HEK293 (cell line): ENCODE measurements at regions not wholly inside any gene's neighbourhood (a gene's known extent, or its start where the extent isn't known, plus 50 kb on each side); places are given as distances from the start of the nearest gene placed in this dataset.

Source experiments
- CTCF ChIA-PET: fragments of 350-600 bp; formaldehyde crosslinking; extraction: SDS; loops from one replicate; lab custom pipeline; 2021; ENCODE audit warnings: antibody characterized with exemption; lab: Yijun Ruan, JAX
- POLR2A ChIA-PET: fragments of 300-600 bp; formaldehyde crosslinking; extraction: SDS; loops from one replicate; lab custom pipeline; 2020; ENCODE audit warnings: antibody characterized with exemption, inconsistent platforms; lab: Yijun Ruan, JAX
- H3K27ac ChIP-seq: fragments of 200-500 bp; sonication (Bioruptor generic); 2 replicates; pipeline ENCODE4 v1.5.1; 2014; ENCODE audit warnings: low read depth, low read length, control low read depth, inconsistent platforms; ENCODE audit errors: extremely low read depth
- H3K36me3 ChIP-seq, 2 experiments: fragments of 200-500 bp in 1 of 2; sonication (Bioruptor generic) in 1 of 2; 1 replicate in 1 of 2; 2 replicates in 1 of 2; pipeline ENCODE4 v1.5.1; 2014 to 2017; ENCODE audit warnings: inconsistent platforms in 2 of 2, low read length in 2 of 2; ENCODE audit not compliant: control insufficient read depth in 2 of 2, insufficient read depth in 1 of 2
- H3K4me1 ChIP-seq: fragments of 200-500 bp; sonication (Bioruptor generic); 2 replicates; pipeline ENCODE4 v1.5.1; 2014; ENCODE audit warnings: mild to moderate bottlenecking, low read length, inconsistent platforms; ENCODE audit not compliant: control insufficient read depth, insufficient read depth
- H3K4me3 ChIP-seq: 2 replicates; pipeline ENCODE4 v1.5.1; 2011; ENCODE audit warnings: low read depth, mild to moderate bottlenecking, control low read depth, low read length, moderate library complexity
- H3K9me3 ChIP-seq: fragments of 200-500 bp; sonication (Bioruptor generic); 2 replicates; pipeline ENCODE4 v1.5.1; 2014; ENCODE audit warnings: low read depth, low read length, inconsistent platforms; ENCODE audit not compliant: control insufficient read depth, insufficient read depth
- BCL11B ChIP-seq: fragments of 450-650 bp; formaldehyde crosslinking; IDR thresholded peaks from 2 replicates; pipeline ENCODE4 v1.5.1; 2016; ENCODE audit warnings: low read depth, missing biosample characterization, missing genetic modification characterization
- GLI2 ChIP-seq: fragments of 450-650 bp; formaldehyde crosslinking; IDR thresholded peaks from 2 replicates; pipeline ENCODE4; 2017; ENCODE audit warnings: missing biosample characterization, missing genetic modification characterization, low read depth, borderline replicate concordance
- SP2 ChIP-seq: fragments of 450-650 bp; formaldehyde crosslinking; IDR thresholded peaks from 2 replicates; pipeline ENCODE4 v1.5.1; 2016; ENCODE audit warnings: missing biosample characterization, missing genetic modification characterization
- ZBTB10 ChIP-seq: fragments of 450-650 bp; formaldehyde crosslinking; IDR thresholded peaks from 2 replicates; pipeline ENCODE4 v1.5.1; 2016; ENCODE audit warnings: missing biosample characterization, missing genetic modification characterization
- ZBTB20 ChIP-seq: fragments of 450-650 bp; formaldehyde crosslinking; IDR thresholded peaks from 2 replicates; pipeline ENCODE4 v1.5.1; 2016; ENCODE audit warnings: missing biosample characterization, missing genetic modification characterization
- ZBTB26 ChIP-seq: fragments of 450-650 bp; formaldehyde crosslinking; optimal IDR thresholded peaks from 2 replicates; pipeline ENCODE3; 2016; ENCODE audit warnings: missing biosample characterization, mild to moderate bottlenecking, missing genetic modification characterization
- ZNF133 ChIP-seq: fragments of 450-650 bp; formaldehyde crosslinking; IDR thresholded peaks from 2 replicates; pipeline ENCODE4 v1.5.1; 2016; ENCODE audit warnings: missing biosample characterization, missing genetic modification characterization
- ZNF26 ChIP-seq: fragments of 450-650 bp; formaldehyde crosslinking; IDR thresholded peaks from 2 replicates; pipeline ENCODE4 v1.5.1; 2016; ENCODE audit warnings: missing biosample characterization, missing genetic modification characterization
- ZNF366 ChIP-seq: fragments of 450-650 bp; formaldehyde crosslinking; conservative IDR thresholded peaks from 2 replicates; pipeline ENCODE4 v1.5.1; 2016; ENCODE audit warnings: missing biosample characterization, missing genetic modification characterization
- ZNF48 ChIP-seq: fragments of 450-650 bp; formaldehyde crosslinking; IDR thresholded peaks from 2 replicates; pipeline ENCODE4 v1.5.1; 2016; ENCODE audit warnings: missing biosample characterization, missing genetic modification characterization
- ZNF623 ChIP-seq: fragments of 450-650 bp; formaldehyde crosslinking; IDR thresholded peaks from 2 replicates; pipeline ENCODE4 v1.5.1; 2016; ENCODE audit warnings: missing biosample characterization, missing genetic modification characterization
- ZNF701 ChIP-seq: fragments of 450-650 bp; formaldehyde crosslinking; IDR thresholded peaks from 2 replicates; pipeline ENCODE4 v1.5.1; 2016; ENCODE audit warnings: missing biosample characterization, missing genetic modification characterization
- ZNF837 ChIP-seq: fragments of 450-650 bp; formaldehyde crosslinking; IDR thresholded peaks from 2 replicates; pipeline ENCODE4 v1.5.1; 2016; ENCODE audit warnings: missing biosample characterization, missing genetic modification characterization
- ZNF843 ChIP-seq: fragments of 450-650 bp; formaldehyde crosslinking; IDR thresholded peaks from 2 replicates; pipeline ENCODE4 v1.5.1; 2016; ENCODE audit warnings: missing biosample characterization, missing genetic modification characterization
- ZSCAN18 ChIP-seq: fragments of 450-650 bp; formaldehyde crosslinking; IDR thresholded peaks from 2 replicates; pipeline ENCODE4 v1.5.1; 2016; ENCODE audit warnings: missing biosample characterization, missing genetic modification characterization
- ZXDB ChIP-seq: fragments of 450-650 bp; formaldehyde crosslinking; IDR thresholded peaks from 2 replicates; pipeline ENCODE4 v1.5.1; 2016; ENCODE audit warnings: missing biosample characterization, missing genetic modification characterization
- TF ChIP-seq, protein P1 (sequence below): fragments of 450-650 bp; formaldehyde crosslinking; IDR thresholded peaks from 2 replicates; pipeline ENCODE4 v1.5.1; 2017; ENCODE audit warnings: missing biosample characterization, missing genetic modification characterization
- TF ChIP-seq, protein P2 (sequence below): fragments of 450-650 bp; formaldehyde crosslinking; IDR thresholded peaks from 2 replicates; pipeline ENCODE4 v1.5.1; 2016; ENCODE audit warnings: missing biosample characterization, missing genetic modification characterization

DNA sequence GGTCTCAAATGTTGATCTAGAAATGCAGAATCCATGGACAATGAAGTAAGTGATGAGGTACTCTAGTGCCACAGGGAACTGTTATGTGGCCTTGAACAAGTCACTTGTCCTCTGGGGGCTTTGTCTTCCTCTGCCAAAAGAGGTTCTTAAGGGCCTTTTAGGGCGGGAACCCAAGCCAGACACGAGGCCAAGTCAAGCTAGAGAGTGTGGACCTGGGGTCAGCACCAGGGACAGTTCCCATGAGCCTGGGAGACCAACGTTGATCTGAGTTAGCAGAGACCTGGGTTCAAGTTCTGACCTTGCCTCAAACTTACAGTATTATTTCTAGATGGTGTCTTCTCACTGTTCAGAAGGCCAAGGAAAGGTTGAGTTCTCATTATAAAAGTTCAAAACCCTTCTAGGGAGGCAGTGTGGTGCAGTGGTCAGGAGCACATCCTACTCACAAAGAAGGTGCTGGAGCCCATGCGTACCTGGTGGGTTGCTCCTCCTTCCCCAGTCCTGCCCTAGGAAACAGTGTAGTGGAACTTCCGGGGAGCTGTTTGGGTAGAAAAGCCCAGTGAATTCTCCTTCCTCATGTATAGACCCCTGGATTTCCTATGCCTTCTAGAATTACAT, 121.5 kb downstream of the CHST1 start:
- TF ChIP-seq ZNF623 (tag by site-specific recombination) = no peak
- TF ChIP-seq ZSCAN18 (tag by site-specific recombination) = no peak
- no peak for TF ChIP-seq ZBTB26
- TF ChIP-seq, protein P1, sequence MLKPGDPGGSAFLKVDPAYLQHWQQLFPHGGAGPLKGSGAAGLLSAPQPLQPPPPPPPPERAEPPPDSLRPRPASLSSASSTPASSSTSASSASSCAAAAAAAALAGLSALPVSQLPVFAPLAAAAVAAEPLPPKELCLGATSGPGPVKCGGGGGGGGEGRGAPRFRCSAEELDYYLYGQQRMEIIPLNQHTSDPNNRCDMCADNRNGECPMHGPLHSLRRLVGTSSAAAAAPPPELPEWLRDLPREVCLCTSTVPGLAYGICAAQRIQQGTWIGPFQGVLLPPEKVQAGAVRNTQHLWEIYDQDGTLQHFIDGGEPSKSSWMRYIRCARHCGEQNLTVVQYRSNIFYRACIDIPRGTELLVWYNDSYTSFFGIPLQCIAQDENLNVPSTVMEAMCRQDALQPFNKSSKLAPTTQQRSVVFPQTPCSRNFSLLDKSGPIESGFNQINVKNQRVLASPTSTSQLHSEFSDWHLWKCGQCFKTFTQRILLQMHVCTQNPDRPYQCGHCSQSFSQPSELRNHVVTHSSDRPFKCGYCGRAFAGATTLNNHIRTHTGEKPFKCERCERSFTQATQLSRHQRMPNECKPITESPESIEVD (tag by site-specific recombination) = no peak
- TF ChIP-seq, protein P2, sequence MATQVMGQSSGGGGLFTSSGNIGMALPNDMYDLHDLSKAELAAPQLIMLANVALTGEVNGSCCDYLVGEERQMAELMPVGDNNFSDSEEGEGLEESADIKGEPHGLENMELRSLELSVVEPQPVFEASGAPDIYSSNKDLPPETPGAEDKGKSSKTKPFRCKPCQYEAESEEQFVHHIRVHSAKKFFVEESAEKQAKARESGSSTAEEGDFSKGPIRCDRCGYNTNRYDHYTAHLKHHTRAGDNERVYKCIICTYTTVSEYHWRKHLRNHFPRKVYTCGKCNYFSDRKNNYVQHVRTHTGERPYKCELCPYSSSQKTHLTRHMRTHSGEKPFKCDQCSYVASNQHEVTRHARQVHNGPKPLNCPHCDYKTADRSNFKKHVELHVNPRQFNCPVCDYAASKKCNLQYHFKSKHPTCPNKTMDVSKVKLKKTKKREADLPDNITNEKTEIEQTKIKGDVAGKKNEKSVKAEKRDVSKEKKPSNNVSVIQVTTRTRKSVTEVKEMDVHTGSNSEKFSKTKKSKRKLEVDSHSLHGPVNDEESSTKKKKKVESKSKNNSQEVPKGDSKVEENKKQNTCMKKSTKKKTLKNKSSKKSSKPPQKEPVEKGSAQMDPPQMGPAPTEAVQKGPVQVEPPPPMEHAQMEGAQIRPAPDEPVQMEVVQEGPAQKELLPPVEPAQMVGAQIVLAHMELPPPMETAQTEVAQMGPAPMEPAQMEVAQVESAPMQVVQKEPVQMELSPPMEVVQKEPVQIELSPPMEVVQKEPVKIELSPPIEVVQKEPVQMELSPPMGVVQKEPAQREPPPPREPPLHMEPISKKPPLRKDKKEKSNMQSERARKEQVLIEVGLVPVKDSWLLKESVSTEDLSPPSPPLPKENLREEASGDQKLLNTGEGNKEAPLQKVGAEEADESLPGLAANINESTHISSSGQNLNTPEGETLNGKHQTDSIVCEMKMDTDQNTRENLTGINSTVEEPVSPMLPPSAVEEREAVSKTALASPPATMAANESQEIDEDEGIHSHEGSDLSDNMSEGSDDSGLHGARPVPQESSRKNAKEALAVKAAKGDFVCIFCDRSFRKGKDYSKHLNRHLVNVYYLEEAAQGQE (tag by site-specific recombination) = peak; percentile 94
- no peak for TF ChIP-seq GLI2 (tag by site-specific recombination)
- no peak for TF ChIP-seq ZXDB (tag by site-specific recombination)
- no peak for TF ChIP-seq SP2 (tag by site-specific recombination)
- CTCF ChIA-PET = no interaction called here
- POLR2A ChIA-PET = no interaction called here

DNA sequence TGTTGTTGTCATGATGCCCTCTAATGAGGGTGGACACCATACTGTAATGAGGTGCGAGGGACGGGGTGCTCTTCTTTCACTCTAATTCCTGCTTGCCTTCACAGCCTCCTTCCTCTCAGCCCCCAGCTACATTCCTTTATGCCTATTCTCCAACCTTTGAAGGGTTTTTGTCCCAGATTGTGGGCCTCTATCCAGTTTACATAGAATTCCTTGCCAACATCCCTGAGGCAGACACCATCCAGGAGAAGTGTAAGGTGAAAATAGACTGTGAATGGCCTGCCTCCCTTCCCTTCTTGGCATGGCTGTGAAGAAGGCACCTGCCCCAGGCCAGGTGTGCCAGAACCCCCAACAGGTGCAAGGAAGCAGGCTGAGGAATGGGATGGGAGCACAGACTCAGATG, 122.3 kb downstream of the CHST1 start:
- no peaks in the 10 kb centered on the region for H3K4me1 ChIP-seq
- no peak overlapping the region for H3K4me3 ChIP-seq
- no peak overlapping the region for H3K27ac ChIP-seq
- POLR2A ChIA-PET = no interaction called here
- H3K36me3 ChIP-seq = no peaks in the 10 kb centered on the region
- CTCF ChIA-PET = no interaction called here
- TF ChIP-seq ZBTB10 (tag by site-specific recombination) (no peak), ZNF843 (tag by site-specific recombination) (no peak), ZNF48 (tag by site-specific recombination) (no peak), ZNF133 (tag by site-specific recombination) (no peak), ZNF837 (tag by site-specific recombination) (no peak), ZNF26 (no peak), BCL11B (tag by site-specific recombination) (no peak), ZBTB20 (tag by site-specific recombination) (no peak), ZNF366 (tag by site-specific recombination) (no peak), ZNF701 (no peak)
- no peaks in the 10 kb centered on the region for H3K9me3 ChIP-seq

More for the DNA sequence above, 121.5 kb downstream of the CHST1 start:
- H3K27ac ChIP-seq = no peak overlapping the region
- no peaks in the 10 kb centered on the region for H3K36me3 ChIP-seq
- H3K4me3 ChIP-seq = no peak overlapping the region
- no peaks in the 10 kb centered on the region for H3K9me3 ChIP-seq
- no peaks in the 10 kb centered on the region for H3K4me1 ChIP-seq
